ENCODE measurements at regions not wholly inside any gene's neighbourhood (a gene's known extent, or its start where the extent isn't known, plus 50 kb on each side); places are given as distances from the start of the nearest gene placed in this dataset.

GRCh38 chr14:105844810-105845724, 318.7 kb downstream of the TMEM121 start:
- no peak overlapping the region for H3K4me3 ChIP-seq (ENCODE audit: low read length)
- H3K4me1 ChIP-seq (ENCODE audit: insufficient read depth, low read length) = no peaks in the 10 kb centered on the region
- H3K27me3 ChIP-seq (ENCODE audit: insufficient read depth, low read length) = no peaks in the 10 kb centered on the region
- no peaks in the 10 kb centered on the region for H3K9me3 ChIP-seq (ENCODE audit: low read depth, low read length)

- no peaks in the 10 kb centered on the region for H3K9me3 ChIP-seq (ENCODE audit: low read depth, low read length)
- no peaks in the 10 kb centered on the region for H3K4me1 ChIP-seq (ENCODE audit: insufficient read depth, low read length)
- no peak overlapping the region for H3K4me3 ChIP-seq (ENCODE audit: low read length)
- H3K27me3 ChIP-seq (ENCODE audit: insufficient read depth, low read length) = no peaks in the 10 kb centered on the region
Measured at GRCh38 chr14:105845725-105846309, 319.4 kb downstream of the TMEM121 start.

GRCh38 chr14:105846312-105846711, 319.9 kb downstream of the TMEM121 start:
- Histone ChIP-seq H3K27me3 (ENCODE audit: insufficient read depth, low read length) (no peaks in the 10 kb centered on the region), H3K4me3 (ENCODE audit: low read length) (no peak overlapping the region), H3K9me3 (ENCODE audit: low read depth, low read length) (no peaks in the 10 kb centered on the region), H3K4me1 (ENCODE audit: insufficient read depth, low read length) (no peaks in the 10 kb centered on the region)

GRCh38 chr14:105847400-105847799, 321.0 kb downstream of the TMEM121 start:
- Histone ChIP-seq H3K4me1 (ENCODE audit: insufficient read depth, low read length) (no peaks in the 10 kb centered on the region), H3K27me3 (ENCODE audit: insufficient read depth, low read length) (no peaks in the 10 kb centered on the region), H3K9me3 (ENCODE audit: low read depth, low read length) (no peaks in the 10 kb centered on the region), H3K4me3 (ENCODE audit: low read length) (no peak overlapping the region)

- Histone ChIP-seq H3K4me1 (ENCODE audit: insufficient read depth, low read length) (no peaks in the 10 kb centered on the region), H3K9me3 (ENCODE audit: low read depth, low read length) (no peaks in the 10 kb centered on the region), H3K27me3 (ENCODE audit: insufficient read depth, low read length) (no peaks in the 10 kb centered on the region), H3K4me3 (ENCODE audit: low read length) (no peak overlapping the region)
Measured at GRCh38 chr14:105848570-105848969, 322.2 kb downstream of the TMEM121 start.

GRCh38 chr14:105849933-105850626, 323.7 kb downstream of the TMEM121 start:
- Histone ChIP-seq H3K4me3 (ENCODE audit: low read length) (no peak overlapping the region), H3K4me1 (ENCODE audit: insufficient read depth, low read length) (no peaks in the 10 kb centered on the region), H3K9me3 (ENCODE audit: low read depth, low read length) (no peaks in the 10 kb centered on the region), H3K27me3 (ENCODE audit: insufficient read depth, low read length) (no peaks in the 10 kb centered on the region)

- no peaks in the 10 kb centered on the region for H3K27me3 ChIP-seq (ENCODE audit: insufficient read depth, low read length)
- H3K9me3 ChIP-seq (ENCODE audit: low read depth, low read length) = no peaks in the 10 kb centered on the region
- H3K4me1 ChIP-seq (ENCODE audit: insufficient read depth, low read length) = peaks cover 2% of the 10 kb centered on the region
- no peak overlapping the region for H3K4me3 ChIP-seq (ENCODE audit: low read length)
Measured at GRCh38 chr14:105850853-105851581, 324.6 kb downstream of the TMEM121 start.

- no peaks in the 10 kb centered on the region for H3K27me3 ChIP-seq (ENCODE audit: insufficient read depth, low read length)
- peaks cover 7% of the 10 kb centered on the region for H3K4me1 ChIP-seq (ENCODE audit: insufficient read depth, low read length)
- H3K4me3 ChIP-seq (ENCODE audit: low read length) = no peak overlapping the region
- no peaks in the 10 kb centered on the region for H3K9me3 ChIP-seq (ENCODE audit: low read depth, low read length)
Measured at GRCh38 chr14:105851716-105852377, 325.5 kb downstream of the TMEM121 start.

- peaks cover 10% of the 10 kb centered on the region for H3K4me1 ChIP-seq (ENCODE audit: insufficient read depth, low read length)
- H3K4me3 ChIP-seq (ENCODE audit: low read length) = no peak overlapping the region
- H3K27me3 ChIP-seq (ENCODE audit: insufficient read depth, low read length) = no peaks in the 10 kb centered on the region
- no peaks in the 10 kb centered on the region for H3K9me3 ChIP-seq (ENCODE audit: low read depth, low read length)
Measured at GRCh38 chr14:105852378-105853088, 326.1 kb downstream of the TMEM121 start.

- Histone ChIP-seq H3K9me3 (ENCODE audit: low read depth, low read length) (no peaks in the 10 kb centered on the region), H3K27me3 (ENCODE audit: insufficient read depth, low read length) (no peaks in the 10 kb centered on the region), H3K4me3 (ENCODE audit: low read length) (no peak overlapping the region)
Measured at GRCh38 chr14:105853089-105853906, 326.9 kb downstream of the TMEM121 start.

GRCh38 chr14:105853907-105854599, 327.7 kb downstream of the TMEM121 start:
- Histone ChIP-seq H3K4me1 (ENCODE audit: insufficient read depth, low read length) (peaks cover 10% of the 10 kb centered on the region), H3K4me3 (ENCODE audit: low read length) (no peak overlapping the region), H3K9me3 (ENCODE audit: low read depth, low read length) (no peaks in the 10 kb centered on the region), H3K27me3 (ENCODE audit: insufficient read depth, low read length) (no peaks in the 10 kb centered on the region)

More at GRCh38 chr14:105853089-105853906, 326.9 kb downstream of the TMEM121 start:
- H3K4me1 ChIP-seq (ENCODE audit: insufficient read depth, low read length) = peaks cover 10% of the 10 kb centered on the region

- Histone ChIP-seq H3K4me1 (ENCODE audit: insufficient read depth, low read length) (peaks cover 10% of the 10 kb centered on the region), H3K9me3 (ENCODE audit: low read depth, low read length) (no peaks in the 10 kb centered on the region), H3K27me3 (ENCODE audit: insufficient read depth, low read length) (no peaks in the 10 kb centered on the region), H3K4me3 (ENCODE audit: low read length) (no peak overlapping the region)
Measured at GRCh38 chr14:105854600-105855245, 328.3 kb downstream of the TMEM121 start.

Data from mononuclear cell (primary cell).